GM20431 (cell line): ENCODE measurements at regions not wholly inside any gene's neighbourhood (a gene's known extent, or its start where the extent isn't known, plus 50 kb on each side); places are given as distances from the start of the nearest gene placed in this dataset.
"Not testable (repeated sequence)": the region's sequence is repeated elsewhere in the genome, so short reads cannot be mapped to it uniquely, and the experiment has no call there.

Experiments
- in situ Hi-C: fragments of 300-500 bp; cut with MseI, MboI; formaldehyde crosslinking; loops from one replicate; pipeline ENCODE4 v1.15.0; 2020; ENCODE audit warnings: low sequenced_read_pairs; ENCODE audit not compliant: unreplicated experiment

DNA sequence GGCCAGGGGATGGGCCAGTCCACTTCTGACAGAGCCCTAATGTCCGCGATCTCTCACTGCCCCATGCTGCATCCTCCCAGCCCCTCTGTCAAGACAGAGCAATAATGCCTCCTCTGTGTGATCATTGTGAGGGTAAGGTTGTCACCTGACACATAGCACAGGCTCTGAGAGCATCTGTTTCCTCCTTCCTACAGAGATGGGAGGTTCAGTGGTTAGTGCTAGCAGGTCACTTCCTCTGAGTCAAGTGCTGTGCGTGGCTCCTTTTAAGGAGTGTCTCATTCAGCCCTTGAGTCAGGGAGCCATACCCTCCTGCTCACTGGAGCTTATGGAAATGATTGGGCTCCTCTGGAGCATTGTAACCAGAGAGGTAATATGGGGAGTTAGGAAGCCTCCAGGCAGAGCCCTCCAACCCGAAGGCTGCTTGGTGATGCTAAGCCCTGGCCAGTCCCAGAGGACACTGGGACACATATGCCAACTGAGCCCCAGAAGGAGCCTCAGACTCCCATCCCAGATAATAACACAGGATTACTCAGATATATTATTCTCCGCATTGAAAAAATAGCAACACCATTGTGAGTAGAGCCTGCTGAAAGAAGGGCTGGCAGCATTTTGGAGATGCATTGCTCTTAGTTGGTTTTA lies 189.0 kb downstream of the GALNT1 start:
- in situ Hi-C loops, result loop anchor here (25.0 kb wide), 1 partner anchor 517 kb away; the partner anchor contains the start of gene FHOD3

DNA sequence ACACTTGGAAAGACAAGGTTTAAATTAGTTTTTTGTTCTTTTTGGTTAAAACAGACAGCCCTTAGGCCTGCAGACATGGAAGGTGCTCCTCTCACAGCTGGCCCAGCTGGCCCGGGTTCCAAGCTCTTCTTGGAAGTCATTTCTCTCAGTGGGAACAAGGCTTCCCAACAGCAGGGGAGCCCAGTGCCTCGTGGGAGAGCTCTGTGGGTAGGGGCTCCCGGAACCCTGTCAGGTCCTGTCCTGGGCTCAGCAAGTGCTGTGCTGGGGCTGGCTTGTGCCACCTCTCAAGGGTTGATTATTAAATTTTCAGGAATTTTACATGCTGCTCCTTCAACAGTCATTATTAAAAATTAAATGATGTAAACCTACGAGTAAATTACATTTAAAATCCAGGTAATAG lies 189.6 kb downstream of the GALNT1 start:
- in situ Hi-C loops, result loop anchor here (25.0 kb wide), 1 partner anchor 516 kb away; the partner anchor contains the start of gene FHOD3

GRCh38 chr18:35775887-35776286 lies 194.3 kb downstream of the GALNT1 start:
- in situ Hi-C loops, result no loop called here

- in situ Hi-C loops, result no loop called here
Measured at GRCh38 chr18:35776473-35776872, 194.9 kb downstream of the GALNT1 start.

DNA sequence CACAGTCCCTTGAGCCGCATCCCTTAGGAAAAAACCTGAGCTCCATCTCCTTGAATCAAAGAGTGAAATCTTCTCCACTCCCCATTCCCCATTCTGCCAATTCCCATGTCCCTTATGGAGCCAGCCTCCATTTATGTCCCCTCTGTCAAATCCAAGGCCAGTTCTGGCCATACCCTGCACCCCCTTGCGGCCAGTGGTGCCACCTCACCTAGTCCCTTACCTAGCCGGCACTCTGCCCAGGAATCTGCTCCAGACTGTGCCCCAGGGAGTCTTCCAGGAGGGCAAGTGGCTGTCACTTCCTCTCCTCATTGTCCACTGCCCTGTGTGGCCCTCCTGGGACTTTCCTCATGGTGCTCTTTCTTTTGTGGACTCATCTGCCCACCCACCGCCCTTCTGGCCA lies 195.4 kb upstream of the RMP24 start:
- in situ Hi-C loops, result no loop called here

DNA sequence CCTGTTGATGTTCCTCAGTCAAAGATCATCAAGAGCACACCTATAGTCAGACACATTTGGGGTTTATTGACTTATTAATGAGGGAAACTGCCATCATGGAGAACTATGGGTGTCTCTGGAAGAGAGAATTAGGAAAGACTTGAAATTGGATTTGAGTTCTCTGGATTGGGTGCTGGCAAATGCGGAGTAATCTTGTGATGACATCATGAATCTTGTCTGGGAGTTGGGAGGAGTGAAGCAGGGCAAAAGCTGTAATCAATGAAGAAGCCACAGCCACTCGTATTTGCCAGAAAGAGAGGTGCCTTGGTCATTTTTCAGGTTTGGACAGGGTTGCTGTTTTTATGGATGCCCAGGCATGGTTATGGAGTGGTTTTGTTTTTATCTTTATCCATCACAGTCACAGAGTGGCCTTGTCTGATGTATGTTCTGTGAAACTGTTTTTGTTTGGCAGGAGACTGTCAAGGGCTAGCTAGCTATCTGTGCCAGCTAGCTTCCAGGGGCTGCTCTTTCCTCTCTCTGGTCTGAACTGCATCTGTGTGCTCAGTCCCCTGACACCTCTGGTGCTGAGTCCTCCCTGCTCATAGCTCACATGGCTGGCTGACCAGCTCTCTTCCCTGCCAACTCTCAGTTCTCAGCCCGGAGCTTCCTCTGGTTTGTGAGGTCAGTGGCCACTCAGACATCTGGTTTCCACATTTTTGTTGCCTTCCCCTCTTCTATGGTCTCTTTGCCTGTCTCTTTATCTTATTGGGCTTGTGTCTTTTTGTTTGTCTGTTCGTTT lies 193.4 kb upstream of the RMP24 start:
- in situ Hi-C loops, result no loop called here

DNA sequence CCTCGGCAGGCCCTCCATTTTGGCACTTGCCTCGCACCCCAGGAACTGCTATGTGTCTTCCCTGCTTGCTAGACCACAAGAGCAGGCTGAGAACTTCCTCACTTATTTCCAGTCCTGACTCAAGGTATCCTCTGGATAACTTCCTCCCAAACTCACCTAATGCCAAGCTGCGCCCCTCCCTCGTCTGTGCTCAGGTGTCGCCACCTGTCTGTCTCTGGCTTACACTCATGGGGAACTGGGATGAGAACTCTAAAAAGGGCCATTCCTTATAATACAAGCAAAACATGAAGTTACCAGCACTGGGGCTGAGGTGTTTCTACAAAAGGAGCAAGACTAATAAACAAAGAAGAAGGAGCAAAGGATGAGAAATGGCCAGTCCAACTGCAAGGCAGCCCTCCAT lies 191.5 kb upstream of the RMP24 start:
- in situ Hi-C loops, result no loop called here

DNA sequence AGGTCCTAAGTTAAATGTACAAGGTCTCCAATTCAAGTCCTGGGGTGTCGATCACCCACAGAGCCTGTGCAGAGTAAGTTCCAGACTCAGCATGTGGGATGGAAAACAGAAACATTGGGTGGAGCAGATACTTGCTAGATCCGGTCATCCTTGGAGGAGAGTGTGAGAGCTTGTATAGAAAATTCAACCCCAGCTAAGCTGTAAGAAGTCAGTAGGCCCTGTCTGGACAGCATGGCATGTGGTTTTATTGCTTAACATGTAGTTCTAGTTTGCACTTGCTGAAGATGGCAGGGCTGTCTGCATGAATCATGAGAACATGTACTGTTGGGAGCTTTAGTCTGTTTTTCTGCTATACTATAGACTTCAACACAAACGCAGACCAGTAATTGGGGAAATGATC lies 189.6 kb upstream of the RMP24 start:
- in situ Hi-C loops, result no loop called here

DNA sequence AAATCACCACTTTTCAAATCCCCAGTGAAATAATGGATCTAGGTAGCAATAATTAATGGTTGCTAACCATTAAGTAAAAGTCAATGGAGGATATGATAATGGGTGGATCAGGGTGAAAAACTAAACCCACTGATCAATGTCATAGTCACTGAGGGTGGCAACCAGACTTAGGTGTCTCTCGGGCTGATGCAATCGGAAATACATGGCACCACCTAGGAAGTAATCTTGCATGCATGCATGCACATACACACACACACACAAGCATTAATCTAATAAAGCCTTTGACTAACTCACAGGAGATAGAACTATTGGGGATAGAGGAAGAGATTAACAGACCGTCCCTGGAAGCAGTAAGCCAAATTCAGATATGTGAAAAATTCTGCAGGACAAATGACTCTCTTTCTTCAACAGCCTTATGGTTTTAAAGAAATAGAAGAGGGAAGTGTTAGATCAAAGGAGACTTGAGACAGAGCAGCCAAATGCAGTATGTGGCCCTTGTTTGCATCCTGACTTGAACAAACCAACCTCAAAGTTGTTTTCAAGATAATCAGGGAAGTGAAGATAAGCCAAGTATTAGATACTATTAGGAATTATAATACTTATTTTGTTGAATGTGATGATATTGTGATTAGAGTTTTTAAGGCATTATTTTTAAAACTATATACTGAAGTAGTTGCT lies 186.0 kb upstream of the RMP24 start:
- in situ Hi-C loops, result no loop called here

DNA sequence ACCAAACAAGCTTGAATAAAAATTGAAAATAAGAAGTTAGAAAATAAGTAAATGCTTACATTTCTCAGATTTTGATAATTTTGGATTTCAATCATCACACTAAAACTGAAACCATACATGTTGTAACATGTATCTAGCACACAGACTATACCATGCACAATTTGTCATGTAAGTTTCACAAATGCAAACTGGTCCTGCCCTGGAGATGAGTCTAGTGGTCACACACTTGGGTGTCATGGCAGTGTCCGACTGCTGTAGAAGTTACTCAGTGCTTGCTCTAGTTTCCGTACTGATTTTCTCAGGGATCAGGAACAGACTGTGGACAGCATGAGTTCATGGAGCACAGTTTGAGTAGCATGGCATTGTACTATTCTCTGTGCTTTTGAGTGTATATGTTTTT lies 182.9 kb upstream of the RMP24 start:
- in situ Hi-C loops, result no loop called here

- in situ Hi-C loops, result no loop called here
Measured at GRCh38 chr18:35797948-35798347, 174.5 kb upstream of the RMP24 start.

DNA sequence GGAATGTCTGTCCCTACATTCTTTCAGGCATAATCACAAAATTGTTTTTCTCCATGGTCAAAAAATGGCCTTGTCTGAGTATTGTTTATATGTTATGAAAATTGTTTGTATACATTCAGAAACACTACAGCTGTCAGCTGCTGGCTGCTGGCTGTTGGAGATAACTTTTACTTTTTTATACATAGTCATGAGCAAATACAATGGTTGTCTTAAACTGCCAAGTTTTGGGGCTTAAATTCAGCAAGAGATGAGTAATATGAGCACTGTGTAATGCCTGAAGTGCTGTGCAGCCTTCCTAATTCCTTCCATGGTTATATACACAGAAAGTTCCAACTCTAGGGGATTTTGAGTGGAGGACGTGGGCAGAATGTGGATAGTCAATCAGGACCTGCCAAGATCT lies 168.9 kb upstream of the RMP24 start:
- in situ Hi-C loops, result no loop called here

DNA sequence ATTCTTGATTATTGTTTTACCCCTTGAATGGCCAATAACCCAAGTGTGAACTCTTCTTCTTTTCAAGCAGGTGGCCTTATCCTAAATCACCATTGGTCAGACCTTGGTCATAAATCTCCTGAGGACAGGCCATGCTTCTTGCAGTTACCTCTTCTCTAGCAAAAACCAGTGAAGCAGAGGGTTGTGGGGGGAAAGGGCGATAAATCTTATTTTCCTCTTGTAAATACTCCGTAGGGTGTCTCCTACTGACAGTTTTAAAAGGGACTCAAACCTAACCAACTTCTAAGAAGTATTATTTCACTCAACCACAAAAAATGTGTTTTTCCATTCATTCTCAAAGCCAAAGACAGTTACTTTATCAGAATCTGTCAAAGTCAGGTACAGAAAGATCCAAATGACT lies 168.1 kb upstream of the RMP24 start:
- in situ Hi-C loops, result no loop called here

DNA sequence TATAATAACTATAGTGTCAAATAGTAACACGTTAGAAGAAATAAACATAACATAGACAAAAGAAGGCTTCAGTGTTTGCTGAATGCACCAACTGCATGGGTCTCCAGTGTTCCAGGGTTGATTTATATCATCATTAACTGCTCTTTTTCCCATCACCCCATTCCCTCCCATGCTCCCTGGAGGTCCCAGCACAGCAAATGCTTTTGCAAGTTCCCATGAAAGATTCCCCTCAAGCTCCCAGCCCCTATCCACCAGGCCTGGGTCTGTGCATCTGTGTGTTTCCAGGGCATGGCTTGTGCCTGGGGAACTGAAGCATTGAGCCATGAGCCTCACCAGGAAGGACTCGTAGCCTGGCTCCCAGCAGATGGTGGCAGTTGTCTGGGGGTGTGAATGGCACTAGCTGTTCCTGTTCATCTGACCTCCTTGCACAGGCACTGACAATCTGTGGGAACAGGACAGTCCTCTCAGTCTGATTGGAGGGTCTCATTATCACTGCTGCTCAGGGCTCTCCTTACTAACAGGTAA lies 164.6 kb upstream of the RMP24 start:
- in situ Hi-C loops, result no loop called here

DNA sequence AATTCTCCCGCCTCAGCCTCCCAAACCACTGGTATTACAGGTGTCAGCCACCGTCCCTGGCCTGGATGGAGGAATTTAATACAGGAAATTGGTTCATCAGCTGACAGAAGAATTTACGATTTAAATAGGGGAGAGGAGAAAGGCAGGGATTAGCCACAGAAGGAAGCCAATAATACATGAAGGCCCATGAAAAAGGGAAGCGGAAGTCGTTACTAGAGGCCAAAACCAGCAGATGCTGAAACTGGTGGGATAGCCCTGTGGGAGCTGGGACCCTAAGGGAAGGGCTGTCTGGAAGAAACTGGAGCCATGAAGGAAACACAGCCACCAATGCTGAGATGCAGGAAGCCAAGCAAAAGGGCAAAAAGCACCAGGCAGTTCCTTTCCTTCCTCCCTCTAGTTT lies 163.7 kb upstream of the RMP24 start:
- in situ Hi-C loops, result no loop called here

DNA sequence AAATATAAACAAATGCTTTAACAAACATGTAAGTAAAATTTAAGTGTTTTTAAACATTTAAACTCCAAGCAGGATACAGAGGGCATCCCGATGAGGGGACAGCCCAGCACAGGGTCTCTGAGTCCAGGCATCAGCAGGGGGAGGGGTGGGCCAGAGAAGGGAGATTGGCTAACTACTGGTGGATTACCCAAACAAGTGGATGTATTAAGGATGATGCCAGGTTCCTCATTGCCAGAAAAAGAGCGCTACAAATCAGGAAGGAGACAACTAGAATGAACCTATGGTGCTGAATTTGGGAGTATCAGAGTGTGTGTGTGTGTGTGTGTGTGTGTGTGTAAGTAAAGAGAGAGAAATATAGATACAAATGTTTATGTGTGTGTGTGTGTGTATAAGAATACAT lies 162.0 kb upstream of the RMP24 start:
- in situ Hi-C loops, result no loop called here

- in situ Hi-C loops, result no loop called here
Measured at GRCh38 chr18:35811896-35812295, 160.6 kb upstream of the RMP24 start.

DNA sequence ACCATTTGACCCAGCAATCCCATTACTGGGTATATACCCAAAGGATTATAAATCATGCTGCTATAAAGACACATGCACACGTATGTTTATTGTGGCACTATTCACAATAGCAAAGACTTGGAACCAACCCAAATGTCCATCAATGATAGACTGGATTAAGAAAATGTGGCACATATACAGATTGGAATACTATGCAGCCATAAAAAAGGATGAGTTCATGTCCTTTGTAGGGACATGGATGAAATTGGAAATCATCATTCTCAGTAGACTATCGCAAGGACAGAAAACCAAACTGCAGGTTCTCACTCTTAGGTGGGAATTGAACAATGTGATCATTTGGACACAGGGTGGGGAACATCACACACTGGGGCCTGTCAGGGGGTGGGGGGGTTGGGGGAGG lies 157.5 kb upstream of the RMP24 start:
- in situ Hi-C loops, result not testable (repeated sequence)

DNA sequence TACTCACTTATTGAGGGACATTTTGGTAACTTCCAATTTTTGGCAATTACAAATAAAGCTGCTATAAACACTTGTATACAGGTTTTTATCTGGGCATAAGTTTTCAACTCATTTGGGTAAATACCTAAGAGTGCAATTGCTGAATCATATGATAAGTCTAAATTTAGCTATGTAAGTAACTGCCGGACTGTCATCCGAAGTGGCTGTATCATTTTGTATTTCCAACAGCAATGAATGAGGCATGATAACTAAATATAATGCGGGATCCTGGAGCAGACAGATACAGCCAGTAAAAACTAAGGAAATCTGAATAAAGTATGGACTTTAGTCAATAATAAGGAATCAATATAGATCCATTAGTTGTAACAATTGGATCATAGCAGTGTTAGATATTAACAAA lies 156.5 kb upstream of the RMP24 start:
- in situ Hi-C loops, result no loop called here

DNA sequence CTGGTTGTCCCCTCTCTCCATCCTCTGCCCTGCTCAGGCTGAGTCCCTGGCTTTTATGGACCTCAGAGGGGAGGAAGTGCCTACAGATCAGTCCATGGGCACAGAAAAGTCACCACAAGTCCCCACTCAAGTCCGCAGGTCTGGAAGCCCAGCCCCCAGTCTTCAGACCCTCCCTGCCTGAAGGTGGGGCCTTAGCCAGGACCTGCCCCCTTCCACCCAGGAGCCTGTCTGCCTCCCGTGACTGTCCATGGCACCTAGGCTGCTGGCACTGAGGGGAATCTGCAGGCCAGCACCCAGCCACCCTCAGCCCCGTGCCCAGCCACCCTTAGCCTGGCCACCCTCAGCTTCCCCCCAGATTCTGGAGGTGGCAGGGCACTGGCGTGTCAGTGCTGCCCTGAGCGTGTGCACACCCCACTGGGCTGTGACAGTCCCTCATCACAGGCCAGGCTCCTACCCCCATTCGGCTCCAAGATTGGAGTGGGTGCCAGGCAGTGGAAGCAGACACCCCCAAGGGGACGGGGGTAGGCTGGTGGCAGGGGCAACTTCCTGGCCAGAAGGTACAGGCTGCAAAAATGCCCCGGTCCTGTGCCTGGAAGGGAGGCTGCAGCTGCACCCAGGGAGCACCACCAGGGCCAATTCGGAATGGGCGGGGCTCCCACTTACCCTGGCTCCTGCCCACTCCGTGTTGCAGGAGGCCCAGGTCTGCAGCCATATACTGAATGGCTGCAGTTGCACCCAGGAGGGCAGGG lies 154.7 kb upstream of the RMP24 start:
- in situ Hi-C loops, result no loop called here

DNA sequence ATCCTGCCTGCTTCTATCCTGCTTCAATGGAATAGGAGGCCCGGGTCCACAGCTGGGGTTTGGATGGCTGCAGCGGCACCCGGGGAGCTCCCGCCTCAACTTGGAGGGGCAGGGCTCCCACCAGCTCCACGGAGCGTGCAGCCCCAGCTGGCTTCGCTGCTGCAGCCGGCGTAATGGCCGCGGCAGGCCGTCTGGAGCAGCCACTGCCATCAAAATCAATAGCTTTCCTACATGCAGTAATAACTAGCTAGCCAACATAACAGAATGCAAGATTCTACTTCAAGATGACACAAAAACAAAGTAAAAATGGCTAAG lies 154.2 kb upstream of the RMP24 start:
- in situ Hi-C loops, result no loop called here
